ENCODE measurements at regions not wholly inside any gene's neighbourhood (a gene's known extent, or its start where the extent isn't known, plus 50 kb on each side); places are given as distances from the start of the nearest gene placed in this dataset.
"Not testable (repeated sequence)": the region's sequence is repeated elsewhere in the genome, so short reads cannot be mapped to it uniquely, and the experiment has no call there.

- no peak for DNase-seq
Observed at GRCh38 chr1:79974659-79975058, 968.1 kb upstream of the ADGRL4 start.

DNA sequence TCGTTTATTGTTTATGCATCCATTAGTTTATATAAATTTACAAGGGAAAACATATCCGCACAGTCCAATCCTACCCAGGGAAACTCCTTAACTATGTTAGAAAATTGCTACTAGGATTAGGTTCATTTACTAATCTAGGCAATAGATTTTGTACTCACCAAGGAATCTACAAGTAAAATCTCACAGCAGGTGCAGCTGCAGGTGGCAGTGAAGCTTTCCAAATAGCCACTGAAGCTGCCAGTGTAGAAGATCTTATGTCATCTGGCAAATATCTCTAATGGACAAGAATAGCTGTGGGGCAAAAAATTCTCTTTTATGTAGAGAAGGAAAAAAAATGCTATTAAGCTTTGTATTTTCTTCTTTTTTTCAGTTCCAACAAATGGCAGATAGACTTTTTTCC lies 963.4 kb upstream of the ADGRL4 start:
- DNase-seq: no peak

- no peak for DNase-seq
Observed at GRCh38 chr1:79966438-79966837, 959.9 kb upstream of the ADGRL4 start.

- no peak for DNase-seq
Observed at GRCh38 chr1:79959635-79960034, 953.1 kb upstream of the ADGRL4 start.

DNA sequence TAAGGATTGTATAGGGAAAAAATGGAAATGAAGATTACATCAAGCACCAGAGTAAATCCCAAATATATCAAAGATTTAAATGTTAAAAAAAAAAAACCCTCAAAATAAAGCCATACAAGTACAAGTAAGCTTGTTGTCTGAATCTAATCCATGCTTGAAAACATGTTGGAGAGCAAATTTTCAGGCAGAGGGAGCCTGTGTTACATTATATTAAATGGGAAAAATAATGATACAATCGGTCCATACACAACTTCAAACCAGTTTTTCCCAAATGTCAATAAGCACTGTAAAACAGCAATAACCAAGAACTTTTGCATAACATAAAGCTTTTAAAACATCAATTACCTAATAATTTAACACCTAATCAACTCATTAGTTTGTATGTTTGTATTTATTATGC lies 949.4 kb upstream of the ADGRL4 start:
- DNase-seq: no peak

GRCh38 chr1:79950511-79950910 lies 944.0 kb upstream of the ADGRL4 start:
- no peak for DNase-seq

GRCh38 chr1:79945391-79945790 lies 938.9 kb upstream of the ADGRL4 start:
- DNase-seq: no peak

DNA sequence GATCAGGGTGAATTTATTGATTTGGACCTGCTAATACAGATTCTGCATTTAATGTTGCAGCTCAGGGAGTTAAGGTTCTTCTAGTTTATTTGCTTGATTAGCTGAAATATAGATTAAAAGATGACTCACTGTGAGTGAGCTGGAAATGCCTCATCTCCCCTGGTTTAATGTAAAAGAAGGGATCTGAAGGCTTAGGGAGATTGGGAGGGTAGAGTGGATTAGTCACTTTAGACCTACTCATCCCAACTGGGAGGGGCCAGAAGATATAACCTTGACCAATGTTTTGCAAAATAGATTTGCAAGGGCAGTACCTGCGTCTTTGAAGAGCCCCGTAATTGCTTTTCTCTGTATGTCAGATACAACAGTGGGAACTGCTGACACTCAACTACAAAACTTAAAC lies 922.8 kb upstream of the ADGRL4 start:
- no peak for DNase-seq

GRCh38 chr1:79928901-79929300 lies 922.4 kb upstream of the ADGRL4 start:
- no peak for DNase-seq

GRCh38 chr1:79920960-79921669 lies 914.6 kb upstream of the ADGRL4 start:
- DNase-seq: no peak

- DNase-seq: no peak
Observed at GRCh38 chr1:79914896-79915295, 908.4 kb upstream of the ADGRL4 start.

- DNase-seq: no peak
Observed at GRCh38 chr1:79912813-79913212, 906.3 kb upstream of the ADGRL4 start.

DNA sequence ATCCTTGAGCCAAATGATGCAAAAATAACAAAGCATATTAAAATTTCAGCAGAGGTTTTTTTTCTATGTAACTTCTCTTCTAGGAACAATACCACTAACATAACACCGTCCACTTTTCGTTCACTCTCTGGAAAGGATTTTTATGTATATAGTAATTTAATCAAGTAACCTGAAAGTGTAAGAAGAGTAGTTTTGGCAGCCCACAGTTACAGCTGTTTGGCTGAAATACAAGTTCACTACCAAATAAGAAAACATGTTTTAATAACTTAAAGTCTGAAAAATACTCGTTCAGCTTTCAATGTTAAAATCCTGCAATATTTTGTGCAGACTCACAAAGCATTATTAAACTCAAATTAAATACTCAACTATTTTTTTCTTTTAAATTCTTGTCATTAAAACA lies 896.8 kb upstream of the ADGRL4 start:
- DNase-seq: no peak

DNA sequence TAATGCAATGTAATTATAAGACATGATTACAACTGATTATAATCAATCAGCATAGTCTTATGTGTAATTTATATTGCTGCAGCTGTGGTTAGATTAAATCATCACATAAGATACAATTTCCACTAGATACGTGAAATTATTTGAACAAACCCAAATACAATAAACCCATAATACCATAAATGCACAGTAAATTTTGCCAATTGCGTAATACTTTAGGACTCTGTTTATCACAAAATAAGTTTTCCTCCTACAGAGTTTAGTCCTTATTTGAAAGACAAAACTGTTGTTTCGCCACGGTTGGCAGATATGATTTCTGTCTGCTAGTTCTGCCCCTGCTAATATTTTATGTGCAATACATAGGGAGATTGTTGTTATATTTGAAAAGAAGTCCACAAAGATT lies 895.9 kb upstream of the ADGRL4 start:
- DNase-seq: no peak

DNA sequence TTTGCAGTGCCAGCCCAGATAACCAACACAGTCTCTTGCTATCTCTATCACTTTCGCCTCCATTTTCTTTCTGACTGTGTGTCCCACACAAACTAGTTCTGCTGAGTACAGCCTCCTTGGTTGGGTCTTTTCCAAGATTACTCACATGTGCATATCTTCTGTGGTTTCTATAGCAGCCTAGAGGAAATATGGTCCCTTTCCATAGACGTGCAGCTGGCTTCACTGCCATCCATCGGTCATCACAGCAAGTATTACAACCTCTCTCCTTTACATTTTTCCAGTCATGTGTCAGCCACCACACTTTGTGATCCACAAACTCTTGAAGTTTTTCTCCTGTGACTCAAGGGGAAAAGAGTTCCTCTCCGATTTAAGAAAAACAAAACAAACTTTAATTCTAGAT lies 893.4 kb upstream of the ADGRL4 start:
- DNase-seq: no peak

DNA sequence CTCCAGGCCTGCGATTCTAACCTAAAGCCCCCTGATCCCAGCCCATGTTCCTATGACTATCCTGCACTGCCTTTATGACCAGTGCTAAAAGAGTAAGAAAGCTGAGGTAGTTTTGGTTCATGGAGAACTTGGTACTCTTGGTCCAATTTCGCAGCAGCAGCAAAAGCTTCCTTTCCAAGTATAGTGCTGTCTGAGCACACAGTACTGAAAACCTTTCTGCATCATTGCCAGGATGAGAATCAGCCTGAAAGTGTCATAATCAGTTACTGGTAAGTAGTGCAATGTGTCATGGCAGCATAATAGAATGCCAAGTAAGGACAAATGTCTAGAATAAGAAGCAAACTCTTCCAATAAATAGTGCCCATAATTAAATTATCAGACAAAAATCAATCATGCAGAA lies 889.6 kb upstream of the ADGRL4 start:
- no peak for DNase-seq

GRCh38 chr1:79895573-79895972 lies 889.0 kb upstream of the ADGRL4 start:
- no peak for DNase-seq

DNA sequence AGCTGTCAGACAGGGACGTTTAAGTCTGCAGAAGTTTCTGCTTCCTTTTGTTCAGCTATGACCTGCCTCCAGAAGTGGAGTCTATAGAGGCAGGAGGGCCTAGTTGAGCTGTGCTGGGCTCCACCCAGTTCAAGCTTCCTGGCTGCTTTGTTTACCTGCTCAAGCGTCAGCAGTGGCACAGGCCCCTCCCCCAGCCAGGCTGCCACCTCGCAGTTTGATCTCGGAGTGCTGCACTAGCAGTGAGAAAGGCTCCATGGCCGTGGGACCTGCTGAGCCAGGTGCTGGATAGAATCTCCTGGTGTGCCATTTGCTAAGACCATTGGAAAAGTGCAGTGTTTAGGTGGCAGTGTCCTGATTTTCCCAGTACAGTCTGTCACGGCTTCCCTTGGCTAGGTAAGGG lies 887.6 kb upstream of the ADGRL4 start:
- DNase-seq: not testable (repeated sequence)

DNA sequence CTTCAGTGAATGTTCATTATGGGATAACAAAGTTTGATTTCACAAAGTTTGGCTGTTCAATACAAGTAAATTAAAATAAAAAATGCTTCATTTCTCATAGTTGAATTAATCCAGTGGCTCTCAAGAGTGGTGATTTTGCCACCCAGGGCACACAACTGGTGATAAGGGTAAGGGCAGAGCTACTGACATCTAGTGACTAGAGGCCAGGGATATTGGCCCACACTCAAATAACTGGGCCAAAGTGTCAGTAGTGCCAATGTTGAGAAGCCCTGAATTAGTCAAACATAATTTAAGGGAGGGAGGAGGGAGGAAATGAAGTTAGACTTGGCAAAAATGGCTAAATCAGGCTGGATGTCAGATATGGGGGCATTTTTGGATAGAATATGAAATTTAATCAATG lies 880.5 kb upstream of the ADGRL4 start:
- DNase-seq: no peak

DNA sequence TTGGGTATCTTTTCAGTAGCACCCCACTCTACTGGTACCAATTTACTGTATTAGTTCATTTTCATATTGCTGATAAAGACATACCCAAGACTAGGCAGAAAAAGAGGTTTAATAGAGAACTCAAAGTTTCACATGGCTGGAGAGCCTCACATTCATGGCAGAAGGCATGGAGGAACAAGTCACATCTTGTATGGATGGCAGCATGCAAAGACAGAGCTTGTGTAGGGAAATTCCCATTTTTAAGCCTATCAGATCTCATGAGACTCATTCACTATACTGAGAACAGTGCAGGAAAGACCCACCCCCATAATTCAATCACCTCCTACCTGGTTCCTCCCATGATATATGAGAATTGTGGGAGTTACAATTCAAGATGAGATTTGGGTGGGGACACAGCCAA lies 878.6 kb upstream of the ADGRL4 start:
- no peak for DNase-seq

- no peak for DNase-seq
Observed at GRCh38 chr1:79877086-79877485, 870.6 kb upstream of the ADGRL4 start.

GRCh38 chr1:79875187-79875586 lies 868.7 kb upstream of the ADGRL4 start:
- DNase-seq: no peak

DNA sequence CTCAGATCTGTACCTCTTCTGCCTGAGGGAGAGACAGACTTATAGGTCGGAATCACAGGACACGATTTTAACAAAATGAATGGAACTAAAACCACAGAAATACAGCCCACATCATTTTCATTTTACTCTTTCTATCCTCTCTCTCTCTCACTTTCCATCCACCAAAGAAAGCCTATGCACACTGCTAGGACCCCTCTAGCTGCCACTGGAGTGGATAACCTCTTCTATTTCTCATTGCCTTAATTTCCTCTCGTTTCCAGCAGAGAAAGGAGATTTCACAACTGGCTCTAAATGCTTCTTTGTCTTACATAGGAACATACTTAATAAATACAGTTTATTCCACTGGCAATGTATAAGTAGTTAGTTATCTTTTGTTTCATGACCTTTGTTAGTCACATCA lies 867.8 kb upstream of the ADGRL4 start:
- DNase-seq: no peak

DNA sequence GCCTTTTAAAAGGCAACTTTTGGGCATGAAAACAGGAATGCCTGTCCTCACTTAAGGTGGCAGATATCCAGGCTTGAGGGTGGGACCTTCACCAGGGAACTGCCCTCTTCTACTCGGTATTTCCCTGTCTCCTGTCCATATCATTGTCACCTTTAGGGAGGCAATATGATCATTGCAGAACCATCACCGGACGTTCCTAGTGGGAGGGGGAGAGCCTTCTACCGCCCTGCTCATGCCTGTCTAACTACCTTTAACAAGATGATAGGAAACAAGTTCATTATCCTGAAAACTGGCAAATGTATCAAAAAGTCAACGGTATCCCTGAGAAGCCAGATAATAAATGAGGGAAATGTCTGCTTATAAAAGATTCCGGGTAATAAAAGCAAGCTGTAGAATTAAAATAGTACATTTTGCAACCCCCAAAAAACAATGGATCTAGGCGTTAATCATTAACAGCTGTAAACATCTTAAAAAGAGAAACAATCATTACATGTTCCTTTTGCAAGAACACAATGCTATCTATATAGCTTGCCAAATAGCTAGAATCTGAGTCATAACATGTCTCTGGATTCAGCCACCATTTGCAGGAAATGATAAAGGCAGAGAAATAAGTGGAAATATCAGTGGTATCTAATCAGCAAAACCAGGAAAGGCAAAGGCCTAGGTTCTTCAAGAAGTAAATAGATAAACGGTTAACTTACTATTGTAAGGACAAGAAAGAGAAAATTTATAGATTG lies 852.9 kb upstream of the ADGRL4 start:
- DNase-seq: no peak

DNA sequence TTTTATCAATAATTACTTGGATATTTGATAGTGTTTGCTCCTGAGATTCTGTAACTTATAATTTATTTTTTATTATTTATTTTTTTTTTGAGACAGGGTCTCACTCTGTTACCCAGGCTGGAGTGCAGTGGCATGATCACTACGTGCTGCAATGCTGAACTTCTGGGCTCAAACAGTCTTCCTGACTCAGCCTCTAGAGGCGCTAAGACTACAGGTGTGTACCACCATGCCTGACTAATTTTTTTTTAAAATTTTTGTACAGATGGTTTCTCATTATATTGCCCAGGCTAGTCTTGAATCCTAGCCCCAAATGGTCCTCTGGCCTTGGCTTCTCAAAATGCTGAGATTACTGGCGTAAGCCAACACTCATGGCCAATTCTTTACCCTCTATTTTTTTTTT lies 845.5 kb upstream of the ADGRL4 start:
- no peak for DNase-seq

All from NCI-H1436 treated with DMSO at 0.1 percent for 48 hours (cell line).